Sigmoid colon (tissue), 4 donors: ENCODE measurements at regions not wholly inside any gene's neighbourhood (a gene's known extent, or its start where the extent isn't known, plus 50 kb on each side); places are given as distances from the start of the nearest gene placed in this dataset.

Source experiments
- CTCF ChIP-seq, 4 experiments: fragments of 450-650 bp in 3 of 4; fragments of 200-600 bp in 1 of 4; IDR thresholded peaks; one replicate each; pipeline ENCODE4 v1.5.1; 2016 to 2019; ENCODE audit warnings: antibody characterized with exemption in 4 of 4, mild to moderate bottlenecking in 3 of 4, moderate library complexity in 2 of 4
- EP300 ChIP-seq, 4 donors: sonication (generic); formaldehyde crosslinking; IDR thresholded peaks; one replicate each; pipeline ENCODE4 v1.6.1; 2017; ENCODE audit warnings: antibody characterized with exemption in 4 of 4
- POLR2A ChIP-seq, 2 donors: fragments of 450-650 bp; IDR thresholded peaks; one replicate each; pipeline ENCODE4 v1.6.1; 2016; ENCODE audit warnings: antibody characterized with exemption in 2 of 2, mild to moderate bottlenecking in 2 of 2, moderate library complexity in 2 of 2
- POLR2AphosphoS5 ChIP-seq, 4 donors: sonication (generic); formaldehyde crosslinking; IDR thresholded peaks; one replicate each; pipeline ENCODE4 v1.6.1; 2017; ENCODE audit warnings: antibody characterized with exemption in 4 of 4

- no peak for TF ChIP-seq CTCF (IDR thresholded peaks at IDR 0.05)
- TF ChIP-seq POLR2A (IDR thresholded peaks at IDR 0.05): no peak
- no peak for TF ChIP-seq EP300 (IDR thresholded peaks at IDR 0.05)
- TF ChIP-seq POLR2AphosphoS5 (IDR thresholded peaks at IDR 0.05): no peak
These were observed 139.9 kb upstream of the PIEZO2 start for GRCh38 chr18:11289248-11289647.
